H1 (cell line): ENCODE measurements at regions not wholly inside any gene's neighbourhood (a gene's known extent, or its start where the extent isn't known, plus 50 kb on each side); places are given as distances from the start of the nearest gene placed in this dataset.

Experiments used
- CTCF ChIA-PET: fragments of 300-600 bp; sonication (Branson Sonifier 250); formaldehyde crosslinking; loops from one replicate; lab custom pipeline; 2021; ENCODE audit not compliant: partially characterized antibody; lab: Charles Lee
- POLR2A ChIA-PET: fragments of 300-600 bp; sonication (Branson Sonifier 250); formaldehyde crosslinking; loops from one replicate; lab custom pipeline; 2021; ENCODE audit warnings: inconsistent platforms; ENCODE audit not compliant: partially characterized antibody; lab: Charles Lee
- DNase-seq, 2 experiments: peaks; one replicate each; pipeline versions ENCODE4 v3.0.0 to v3.0.0-alpha.2; 2010 to 2022; ENCODE audit warnings: low spot score in 2 of 2, low read depth in 1 of 2, mixed read lengths in 1 of 2
- FAIRE-seq: peaks from 2 replicates; lab custom pipeline; 2011; peaks lifted over from hg19 to GRCh38; lab: Jason Lieb, UNC
- H2AFZ ChIP-seq: 2 replicates; pipeline ENCODE4 v1.8.1; 2012; ENCODE audit warnings: low read length, inconsistent platforms
- H2AK5ac ChIP-seq: 2 replicates; pipeline ENCODE4 v1.6.1; 2013; ENCODE audit warnings: low read depth, low read length
- H2BK120ac ChIP-seq: replicated peaks from 2 replicates; pipeline ENCODE3; 2013; ENCODE audit warnings: low read depth, low read length, inconsistent platforms
- H2BK12ac ChIP-seq: 2 replicates; pipeline ENCODE4 v1.6.1; 2013; ENCODE audit warnings: low read depth, low read length
- H2BK15ac ChIP-seq: 2 replicates; pipeline ENCODE4 v1.6.1; 2013; ENCODE audit warnings: low read length
- H2BK20ac ChIP-seq: 2 replicates; pipeline ENCODE4 v1.6.1; 2013; ENCODE audit warnings: low read length
- H2BK5ac ChIP-seq: 2 replicates; pipeline ENCODE4 v1.6.1; 2013; ENCODE audit warnings: low read depth, low read length
- H3K14ac ChIP-seq: 2 replicates; pipeline ENCODE4 v1.6.1; 2013; ENCODE audit warnings: inconsistent platforms; ENCODE audit not compliant: insufficient read length
- H3K18ac ChIP-seq: 2 replicates; pipeline ENCODE4 v1.6.1; 2013; ENCODE audit warnings: low read length; ENCODE audit errors: extremely low read depth
- H3K23ac ChIP-seq: 2 replicates; pipeline ENCODE4 v1.6.1; 2013; ENCODE audit warnings: inconsistent platforms; ENCODE audit not compliant: insufficient read length
- H3K23me2 ChIP-seq: 2 replicates; pipeline ENCODE4 v1.6.1; 2013; ENCODE audit warnings: low read depth, low read length
- H3K27ac ChIP-seq: 2 replicates; pipeline ENCODE4 v1.6.1; 2011; ENCODE audit warnings: low read depth, low read length, inconsistent platforms
- H3K27me3 ChIP-seq, 4 experiments: replicated peaks in 1 of 4; 1 replicate in 1 of 4; 2 replicates in 3 of 4; pipeline versions ENCODE4 v1.6.1 to v1.8.1; 2011 to 2013; ENCODE audit warnings: low read length in 3 of 4, mild to moderate bottlenecking in 3 of 4, inconsistent platforms in 2 of 4, mixed read lengths in 2 of 4, moderate library complexity in 1 of 4; ENCODE audit not compliant: control insufficient read depth in 3 of 4, insufficient read depth in 3 of 4; ENCODE audit errors: extremely low read depth in 1 of 4
- H3K36me3 ChIP-seq, 4 experiments: 2 replicates each; pipeline versions ENCODE4 v1.6.1 to v1.8.1; 2011 to 2013; ENCODE audit warnings: mild to moderate bottlenecking in 4 of 4, low read length in 3 of 4, moderate library complexity in 2 of 4, control low read depth in 1 of 4, inconsistent platforms in 1 of 4; ENCODE audit not compliant: insufficient read depth in 4 of 4, control insufficient read depth in 2 of 4
- H3K4ac ChIP-seq: replicated peaks from 2 replicates; pipeline ENCODE3; 2013; ENCODE audit warnings: low read length, low read depth, mixed read lengths, inconsistent platforms; ENCODE audit not compliant: insufficient read length
- H3K4me1 ChIP-seq, 4 experiments: replicated peaks in 1 of 4; 1 replicate in 1 of 4; 2 replicates in 3 of 4; pipeline versions ENCODE4 v1.6.1 to v1.8.1; 2011 to 2013; ENCODE audit warnings: low read length in 3 of 4, inconsistent platforms in 2 of 4, mixed read lengths in 1 of 4; ENCODE audit not compliant: insufficient read depth in 4 of 4, control insufficient read depth in 3 of 4
- H3K4me2 ChIP-seq, 2 experiments: 2 replicates each; pipeline versions ENCODE4 v1.6.1 to v1.8.1; 2011 to 2013; ENCODE audit warnings: low read depth in 2 of 2, low read length in 2 of 2, control low read depth in 1 of 2, inconsistent platforms in 1 of 2, mild to moderate bottlenecking in 1 of 2; ENCODE audit not compliant: insufficient read depth in 1 of 2
- H3K4me3 ChIP-seq, 4 experiments: fragments of 200-600, 300-600 bp in 1 of 4; sonication (generic), shearing (Covaris generic), sonication (Bioruptor Twin) in 1 of 4; 2 replicates each; pipeline versions ENCODE4 v1.5.1 to v1.8.1; 2011 to 2016; ENCODE audit warnings: low read length in 4 of 4, low read depth in 3 of 4, control low read depth in 2 of 4, inconsistent platforms in 2 of 4, mild to moderate bottlenecking in 2 of 4, mixed read lengths in 1 of 4, moderate library complexity in 1 of 4; ENCODE audit not compliant: insufficient read depth in 2 of 4; ENCODE audit errors: extremely low read depth in 1 of 4
- H3K56ac ChIP-seq: replicated peaks from 2 replicates; pipeline ENCODE3; 2013; ENCODE audit warnings: low read depth, mild to moderate bottlenecking, mixed read lengths, low read length, inconsistent platforms; ENCODE audit not compliant: insufficient read length
- H3K79me1 ChIP-seq: 2 replicates; pipeline ENCODE4 v1.6.1; 2013; ENCODE audit warnings: low read depth, low read length, control low read depth
- H3K79me2 ChIP-seq, 2 experiments: 2 replicates each; pipeline versions ENCODE4 v1.6.1 to v1.8.1; 2012 to 2013; ENCODE audit warnings: low read length in 2 of 2, mild to moderate bottlenecking in 2 of 2, inconsistent platforms in 1 of 2; ENCODE audit not compliant: insufficient read depth in 2 of 2, control insufficient read depth in 1 of 2
- H3K9ac ChIP-seq, 4 experiments: replicated peaks in 1 of 4; 1 replicate in 1 of 4; 2 replicates in 3 of 4; pipeline versions ENCODE4 v1.6.1 to v1.8.1; 2011 to 2013; ENCODE audit warnings: low read depth in 3 of 4, low read length in 3 of 4, control low read depth in 2 of 4, mild to moderate bottlenecking in 2 of 4, moderate library complexity in 2 of 4, inconsistent platforms in 1 of 4; ENCODE audit errors: extremely low read depth in 1 of 4
- H3K9me3 ChIP-seq, 2 experiments: 2 replicates each; pipeline versions ENCODE4 v1.6.1 to v1.8.1; 2012 to 2013; ENCODE audit warnings: mild to moderate bottlenecking in 2 of 2, moderate library complexity in 2 of 2, control low read depth in 1 of 2, inconsistent platforms in 1 of 2, low read depth in 1 of 2, low read length in 1 of 2, mixed read lengths in 1 of 2; ENCODE audit not compliant: insufficient read depth in 2 of 2
- H4K20me1 ChIP-seq, 2 experiments: replicated peaks in 1 of 2; 2 replicates each; pipeline versions ENCODE3 to v1.8.1; 2011 to 2013; ENCODE audit warnings: inconsistent platforms in 2 of 2, low read length in 2 of 2, mild to moderate bottlenecking in 1 of 2; ENCODE audit not compliant: insufficient read depth in 2 of 2, control insufficient read depth in 1 of 2
- H4K5ac ChIP-seq: 2 replicates; pipeline ENCODE4 v1.6.1; 2013; ENCODE audit warnings: low read length, low read depth, mixed read lengths, inconsistent platforms; ENCODE audit not compliant: insufficient read length
- H4K8ac ChIP-seq: 2 replicates; pipeline ENCODE4 v1.8.0; 2013; ENCODE audit warnings: mild to moderate bottlenecking, moderate library complexity, low read length, inconsistent platforms; ENCODE audit not compliant: insufficient read depth; ENCODE audit errors: extremely low read depth
- H4K91ac ChIP-seq: replicated peaks from 2 replicates; pipeline ENCODE3; 2013; ENCODE audit warnings: low read length, mixed read lengths, inconsistent platforms; ENCODE audit not compliant: insufficient read length
- ASH2L ChIP-seq: fragments of 200-600, 300-600 bp; sonication (generic); IDR thresholded peaks from one replicate; pipeline ENCODE4 v1.7.1; 2017; ENCODE audit warnings: low read length
- BACH1 ChIP-seq: IDR thresholded peaks from 2 replicates; pipeline ENCODE4 v1.6.1; 2012; ENCODE audit warnings: low read length, improper control_type of control experiment
- GABPA ChIP-seq: IDR thresholded peaks from 2 replicates; pipeline ENCODE4 v1.6.1; 2011; ENCODE audit warnings: mild to moderate bottlenecking, low read length, moderate library complexity, borderline replicate concordance; ENCODE audit not compliant: insufficient read depth
- HDAC6 ChIP-seq: IDR thresholded peaks from one replicate; pipeline ENCODE4 v1.7.1; 2012; ENCODE audit warnings: low read depth, mild to moderate bottlenecking, inconsistent platforms, low read length, moderate library complexity
- JUN ChIP-seq: IDR thresholded peaks from 2 replicates; pipeline ENCODE4 v1.6.1; 2011; ENCODE audit warnings: low read depth, mild to moderate bottlenecking, improper control_type of control experiment, low read length
- JUND ChIP-seq: IDR thresholded peaks from 2 replicates; pipeline ENCODE4 v1.6.1; 2011; ENCODE audit warnings: mild to moderate bottlenecking, improper control_type of control experiment, low read length
- KDM4A ChIP-seq: IDR thresholded peaks from one replicate; pipeline ENCODE4 v1.7.1; 2012; ENCODE audit warnings: low read depth, mild to moderate bottlenecking, moderate library complexity, low read length, inconsistent platforms; ENCODE audit not compliant: severe bottlenecking
- KDM5A ChIP-seq: fragments of 200-600 bp; IDR thresholded peaks from 2 replicates; pipeline ENCODE4 v1.7.1; 2012; ENCODE audit warnings: mild to moderate bottlenecking, low read length, inconsistent platforms, mixed read lengths
- MAX ChIP-seq: IDR thresholded peaks from 2 replicates; pipeline ENCODE4 v1.6.1; 2012; ENCODE audit warnings: inconsistent platforms
- POLR2AphosphoS5 ChIP-seq: IDR thresholded peaks from 2 replicates; pipeline ENCODE4 v1.6.1; 2011; ENCODE audit warnings: low read depth, low read length
- POU5F1 ChIP-seq: IDR thresholded peaks from 2 replicates; pipeline ENCODE4 v1.6.1; 2011; ENCODE audit warnings: low read depth, mild to moderate bottlenecking, low read length, moderate library complexity
- RBBP5 ChIP-seq: IDR thresholded peaks from 2 replicates; pipeline ENCODE4 v1.7.1; 2012; ENCODE audit warnings: low read depth, mild to moderate bottlenecking, inconsistent platforms, low read length, moderate library complexity, borderline replicate concordance
- SP1 ChIP-seq: IDR thresholded peaks from 2 replicates; pipeline ENCODE4 v1.6.1; 2011; ENCODE audit warnings: low read depth, low read length
- TCF12 ChIP-seq: IDR thresholded peaks from 2 replicates; pipeline ENCODE4 v1.6.1; 2011; ENCODE audit warnings: low read depth, mild to moderate bottlenecking, low read length
- YY1 ChIP-seq: IDR thresholded peaks from 2 replicates; pipeline ENCODE4 v1.6.1; 2011; ENCODE audit warnings: low read depth, mild to moderate bottlenecking, low read length
- WGBS, 2 experiments: shearing (Covaris generic) in 1 of 2; methylation state at CpG; one replicate each; pipeline versions ENCODE4 v1.1.6 to v1.1.7; 2013 to 2015; ENCODE audit warnings: low lambda C conversion rate in 2 of 2, mixed read lengths in 2 of 2, inconsistent platforms in 1 of 2, low coverage in 1 of 2, missing lambda C conversion rate in 1 of 2; ENCODE audit not compliant: insufficient replicate concordance in 2 of 2, insufficient coverage in 1 of 2, insufficient read length in 1 of 2; ENCODE audit errors: extremely low coverage in 1 of 2, missing lambda C conversion rate in 1 of 2; 5-methylcytosine and 5-hydroxymethylcytosine counted together

GRCh38 chr4:182085051-182085480, 158.1 kb upstream of the TENM3 start:
- no peak overlapping the region for H2BK12ac ChIP-seq
- DNase-seq (peak; percentile 39 to 56), FAIRE-seq (peak; percentile 48)
- H4K20me1 ChIP-seq: no peaks in the 10 kb centered on the region
- H2BK5ac ChIP-seq: peak overlapping the region; percentile 95; the same call in 1 of the 2 replicates
- peak overlapping the region; percentile 74 for H2BK20ac ChIP-seq
- H3K4me3 ChIP-seq: peak overlapping the region in 1 of 4 experiments; percentile 47; a peak in 3 of 8 replicates
- peak overlapping the region; percentile 42; the same call in 1 of the 2 replicates for H3K18ac ChIP-seq
- no peak overlapping the region for H3K14ac ChIP-seq
- no peaks in the 10 kb centered on the region for H3K27me3 ChIP-seq
- H3K4ac ChIP-seq: no peak overlapping the region
- ChIA-PET POLR2A (no interaction called here), CTCF (no interaction called here)
- H3K9ac ChIP-seq: no peak overlapping the region; a peak in 1 of 7 replicates
- H2BK120ac ChIP-seq: peak overlapping the region; percentile 90
- peak overlapping the region; percentile 96 for H4K91ac ChIP-seq
- no peaks in the 10 kb centered on the region for H3K79me2 ChIP-seq
- H4K8ac ChIP-seq: no peak overlapping the region
- H3K36me3 ChIP-seq: no peaks in the 10 kb centered on the region
- peak overlapping the region; percentile 53 to 61 for H3K4me2 ChIP-seq
- no peaks in the 10 kb centered on the region for H3K9me3 ChIP-seq
- no peak overlapping the region for H2BK15ac ChIP-seq
- H3K27ac ChIP-seq: peak overlapping the region; percentile 66
- no peak overlapping the region for H4K5ac ChIP-seq
- H3K23ac ChIP-seq: no peak overlapping the region
- H3K56ac ChIP-seq: no peak overlapping the region
- H3K4me1 ChIP-seq: peaks cover 0 to 19% (median 5%) of the 10 kb centered on the region in 4 experiments; a peak in 4 of 7 replicates
- H2AK5ac ChIP-seq: 0 out of 2 replicates have a peak overlapping the region, but pooled peaks have one; percentile 32
- no peaks in the 10 kb centered on the region for H3K79me1 ChIP-seq
- H2AFZ ChIP-seq: peak overlapping the region; percentile 91; the same call in 1 of the 2 replicates
- WGBS, 2 experiments: 24% methylated on average over 4 of the region's 4 CpGs; no CpG with 5 or more reads in 1 of the 2 experiments
- no peaks in the 10 kb centered on the region; the same call in 1 of the 2 replicates for H3K23me2 ChIP-seq
- TF ChIP-seq KDM5A (no peak), YY1 (no peak), MAX (no peak), KDM4A (no peak), HDAC6 (no peak), JUN (peak; percentile 89), POU5F1 (0 out of 2 replicates have a peak, but pooled peaks have one; percentile 39), POLR2AphosphoS5 (no peak), ASH2L (peak; percentile 3), BACH1 (no peak), SP1 (0 out of 2 replicates have a peak, but pooled peaks have one; percentile 67), RBBP5 (no peak), JUND (peak; percentile 63; the same call in 1 of the 2 replicates), GABPA (no peak), TCF12 (peak; percentile 49; the same call in 1 of the 2 replicates)
